B cell (primary cell): ENCODE measurements at regions not wholly inside any gene's neighbourhood (a gene's known extent, or its start where the extent isn't known, plus 50 kb on each side); places are given as distances from the start of the nearest gene placed in this dataset.

Experiments
- ATAC-seq: fragments of 200-7000 bp; cut with Tn5 transposase; one replicate; pipeline ENCODE4 v1.10.0; 2021; ENCODE audit warnings: low read depth, mild to moderate bottlenecking, moderate number of reproducible peaks, moderate library complexity
- CTCF ChIA-PET: fragments of 350-600 bp; sonication (Branson Sonifier 250); formaldehyde crosslinking; loops from one replicate; lab custom pipeline; 2021; ENCODE audit warnings: antibody characterized with exemption, inconsistent platforms; lab: Charles Lee
- POLR2A ChIA-PET: fragments of 350-600 bp; sonication (Branson Sonifier 250); formaldehyde crosslinking; loops from one replicate; lab custom pipeline; 2021; ENCODE audit warnings: antibody characterized with exemption; lab: Charles Lee
- DNase-seq: peaks from one replicate; pipeline ENCODE4 v3.0.0; 2013
- H2AFZ ChIP-seq: 2 replicates; pipeline ENCODE4 v1.6.1; 2012; ENCODE audit warnings: mild to moderate bottlenecking, low read depth, low read length; ENCODE audit not compliant: insufficient read depth, poor library complexity, severe bottlenecking
- H3K27ac ChIP-seq, 2 donors: 1 replicate in 1 of 2; 2 replicates in 1 of 2; pipeline ENCODE4 v1.5.1; 2012 to 2013; ENCODE audit warnings: low read length in 2 of 2, mild to moderate bottlenecking in 2 of 2, moderate library complexity in 1 of 2
- H3K27me3 ChIP-seq, 4 experiments: fragments of 200-600 bp in 1 of 4; sonication (generic) in 1 of 4; replicated peaks in 1 of 4; 1 replicate in 2 of 4; 2 replicates in 2 of 4; pipeline versions ENCODE4 v1.6.1 to v1.7.0; 2013 to 2016; ENCODE audit warnings: low read length in 3 of 4, mild to moderate bottlenecking in 2 of 4, mixed read lengths in 1 of 4, moderate library complexity in 1 of 4; ENCODE audit not compliant: insufficient read depth in 4 of 4, control insufficient read depth in 3 of 4; ENCODE audit errors: control extremely low read depth in 1 of 4
- H3K36me3 ChIP-seq, 2 experiments: replicated peaks in 1 of 2; 1 replicate in 1 of 2; 2 replicates in 1 of 2; pipeline versions ENCODE4 v1.6.1 to v1.7.1; 2013; ENCODE audit warnings: low read length in 1 of 2; ENCODE audit not compliant: insufficient read depth in 2 of 2, control insufficient read depth in 1 of 2; ENCODE audit errors: control extremely low read depth in 1 of 2, extremely low read depth in 1 of 2
- H3K4me1 ChIP-seq, 2 donors: fragments of 200-600 bp in 1 of 2; sonication (generic) in 1 of 2; 1 replicate in 1 of 2; 2 replicates in 1 of 2; pipeline versions ENCODE4 v1.5.1 to v1.6.1; 2013 to 2017; ENCODE audit warnings: low read length in 2 of 2; ENCODE audit not compliant: control insufficient read depth in 2 of 2, insufficient read depth in 2 of 2
- H3K4me2 ChIP-seq: replicated peaks from 2 replicates; pipeline ENCODE3; 2012; ENCODE audit warnings: mild to moderate bottlenecking, low read depth, low read length; ENCODE audit not compliant: poor library complexity, severe bottlenecking
- H3K4me3 ChIP-seq, 5 experiments: fragments of 200-600 bp in 1 of 5; sonication (generic) in 1 of 5; 1 replicate in 3 of 5; 2 replicates in 2 of 5; pipeline versions ENCODE4 v1.5.1 to v1.7.0; 2011 to 2016; ENCODE audit warnings: low read length in 4 of 5, mild to moderate bottlenecking in 4 of 5, low read depth in 2 of 5, control low read depth in 1 of 5, moderate library complexity in 1 of 5; ENCODE audit not compliant: insufficient read depth in 1 of 5; ENCODE audit errors: control extremely low read depth in 1 of 5, extremely low read depth in 1 of 5
- H3K79me2 ChIP-seq: fragments of 200-600 bp; sonication (generic); one replicate; pipeline ENCODE4 v1.6.0; 2016; ENCODE audit warnings: low read length; ENCODE audit not compliant: control insufficient read depth, insufficient read depth
- H3K9ac ChIP-seq: fragments of 200-600 bp; sonication (generic); 2 replicates; pipeline ENCODE4 v1.6.1; 2017; ENCODE audit warnings: mild to moderate bottlenecking, low read length, moderate library complexity
- H3K9me3 ChIP-seq, 3 donors: one replicate each; pipeline versions ENCODE4 v1.6.1 to v1.7.1; 2013; ENCODE audit warnings: low read length in 2 of 3; ENCODE audit not compliant: control insufficient read depth in 2 of 3, insufficient read depth in 1 of 3; ENCODE audit errors: control extremely low read depth in 1 of 3
- H4K20me1 ChIP-seq: 2 replicates; pipeline ENCODE4 v1.6.0; 2012; ENCODE audit warnings: mild to moderate bottlenecking, low read length; ENCODE audit not compliant: insufficient read depth, control insufficient read depth, poor library complexity, severe bottlenecking
- H3K27ac Mint-ChIP-seq: one replicate; pipeline ENCODE4 v1.8.0; 2021; ENCODE audit warnings: mixed read lengths
- H3K27me3 Mint-ChIP-seq: one replicate; pipeline ENCODE4 v1.8.0; 2021; ENCODE audit warnings: mixed read lengths
- H3K4me1 Mint-ChIP-seq: one replicate; pipeline ENCODE4 v1.8.0; 2021; ENCODE audit warnings: mixed read lengths
- H3K4me3 Mint-ChIP-seq: one replicate; pipeline ENCODE4 v1.8.0; 2021; ENCODE audit warnings: mixed read lengths
- H3K9me3 Mint-ChIP-seq: one replicate; pipeline ENCODE4 v1.8.0; 2022; ENCODE audit warnings: mixed read lengths; ENCODE audit not compliant: insufficient read depth
- EZH2 ChIP-seq: IDR thresholded peaks from 2 replicates; pipeline ENCODE4 v1.6.1; 2012; ENCODE audit warnings: borderline replicate concordance, low read depth, mild to moderate bottlenecking, moderate library complexity, low read length; ENCODE audit not compliant: insufficient read depth, poor library complexity, severe bottlenecking
- WGBS: methylation state at CpG from one replicate; pipeline ENCODE4 v1.1.5; 2013; ENCODE audit warnings: missing lambda C conversion rate; ENCODE audit not compliant: insufficient coverage; 5-methylcytosine and 5-hydroxymethylcytosine counted together
- intact Hi-C: fragments of 100-400 bp; cut with micrococcal nuclease; formaldehyde crosslinking; loops from one replicate; pipeline ENCODE4 v1.10.0; 2022
- TF ChIP-seq, protein P1 (sequence below): fragments of 200-600 bp; IDR thresholded peaks from one replicate; pipeline ENCODE4 v1.8.0; 2022; ENCODE audit warnings: antibody characterized with exemption, mild to moderate bottlenecking

- H3K4me1 Mint-ChIP-seq, result no peaks in the 10 kb centered on the region
These were observed 77.9 kb downstream of the DMRT2 start for GRCh38 chr9:1128046-1128445.

DNA sequence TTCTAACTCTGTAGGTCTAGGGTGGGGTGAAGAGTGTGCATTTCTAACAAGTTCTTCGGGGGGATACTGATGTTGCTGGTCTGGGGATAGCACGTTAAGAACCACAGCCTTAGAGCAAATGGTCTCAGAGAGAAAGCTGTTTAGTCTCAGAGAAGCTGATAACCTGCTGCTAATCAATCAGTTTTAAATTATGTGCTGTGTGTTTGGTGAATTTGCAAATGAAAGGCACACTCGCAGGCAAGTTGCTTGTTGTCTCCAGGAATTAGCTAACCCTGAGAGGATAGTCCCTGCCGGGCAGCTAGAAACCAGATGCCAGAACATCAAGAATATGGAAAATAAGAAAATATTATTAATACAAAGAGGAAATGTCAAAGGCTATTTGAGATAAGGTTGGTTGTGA lies 79.2 kb downstream of the DMRT2 start:
- no peak for TF ChIP-seq EZH2
- TF ChIP-seq, protein P1, sequence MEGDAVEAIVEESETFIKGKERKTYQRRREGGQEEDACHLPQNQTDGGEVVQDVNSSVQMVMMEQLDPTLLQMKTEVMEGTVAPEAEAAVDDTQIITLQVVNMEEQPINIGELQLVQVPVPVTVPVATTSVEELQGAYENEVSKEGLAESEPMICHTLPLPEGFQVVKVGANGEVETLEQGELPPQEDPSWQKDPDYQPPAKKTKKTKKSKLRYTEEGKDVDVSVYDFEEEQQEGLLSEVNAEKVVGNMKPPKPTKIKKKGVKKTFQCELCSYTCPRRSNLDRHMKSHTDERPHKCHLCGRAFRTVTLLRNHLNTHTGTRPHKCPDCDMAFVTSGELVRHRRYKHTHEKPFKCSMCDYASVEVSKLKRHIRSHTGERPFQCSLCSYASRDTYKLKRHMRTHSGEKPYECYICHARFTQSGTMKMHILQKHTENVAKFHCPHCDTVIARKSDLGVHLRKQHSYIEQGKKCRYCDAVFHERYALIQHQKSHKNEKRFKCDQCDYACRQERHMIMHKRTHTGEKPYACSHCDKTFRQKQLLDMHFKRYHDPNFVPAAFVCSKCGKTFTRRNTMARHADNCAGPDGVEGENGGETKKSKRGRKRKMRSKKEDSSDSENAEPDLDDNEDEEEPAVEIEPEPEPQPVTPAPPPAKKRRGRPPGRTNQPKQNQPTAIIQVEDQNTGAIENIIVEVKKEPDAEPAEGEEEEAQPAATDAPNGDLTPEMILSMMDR, result no peak

More at GRCh38 chr9:1128046-1128445, 77.9 kb downstream of the DMRT2 start:
- no peak for TF ChIP-seq EZH2
- TF ChIP-seq, protein P1, result no peak
- intact Hi-C loops, result no loop called here
- Histone ChIP-seq H2AFZ (no peak overlapping the region), H3K4me3 (no peak overlapping the region), H3K9ac (no peak overlapping the region), H3K4me2 (no peak overlapping the region), H3K9me3 (no peaks in the 10 kb centered on the region), H3K27ac (no peak overlapping the region), H3K36me3 (no peaks in the 10 kb centered on the region), H3K4me1 (no peaks in the 10 kb centered on the region), H3K79me2 (no peaks in the 10 kb centered on the region), H3K27me3 (no peaks in the 10 kb centered on the region), H4K20me1 (no peaks in the 10 kb centered on the region)
- ChIA-PET POLR2A (no interaction called here), CTCF (no interaction called here)
- H3K27ac Mint-ChIP-seq, result no peak overlapping the region
- H3K4me3 Mint-ChIP-seq, result no peak overlapping the region
- peaks cover 7% of the 10 kb centered on the region for H3K9me3 Mint-ChIP-seq
- H3K27me3 Mint-ChIP-seq, result peaks cover 4% of the 10 kb centered on the region
- WGBS, result 0% methylated on average over 1 of the region's 1 CpG
- DNase-seq (no peak), ATAC-seq (no peak)

More for the DNA sequence above, 79.2 kb downstream of the DMRT2 start:
- H3K27ac ChIP-seq, result no peak overlapping the region
- Mint-ChIP-seq H3K9me3 (peaks cover 7% of the 10 kb centered on the region), H3K4me3 (no peak overlapping the region), H3K27me3 (peaks cover 4% of the 10 kb centered on the region), H3K27ac (no peak overlapping the region), H3K4me1 (no peaks in the 10 kb centered on the region)
- H3K4me3 ChIP-seq, result no peak overlapping the region
- H3K79me2 ChIP-seq, result no peaks in the 10 kb centered on the region
- H2AFZ ChIP-seq, result no peak overlapping the region
- no peaks in the 10 kb centered on the region for H4K20me1 ChIP-seq
- POLR2A ChIA-PET, result no interaction called here
- H3K36me3 ChIP-seq, result no peaks in the 10 kb centered on the region
- no peaks in the 10 kb centered on the region for H3K9me3 ChIP-seq
- intact Hi-C loops, result no loop called here
- CTCF ChIA-PET, result interaction anchor here (1.5 kb wide), 1 partner anchor 9 kb away, joined by 3 read pairs; no protein-coding TSS in a partner anchor
- ATAC-seq, result no peak
- no peak overlapping the region for H3K4me2 ChIP-seq
- H3K9ac ChIP-seq, result no peak overlapping the region
- H3K4me1 ChIP-seq, result no peaks in the 10 kb centered on the region
- WGBS, result 37% methylated on average over 2 of the region's 4 CpGs
- DNase-seq, result no peak
- H3K27me3 ChIP-seq, result no peaks in the 10 kb centered on the region
